ENCODE measurements at regions not wholly inside any gene's neighbourhood (a gene's known extent, or its start where the extent isn't known, plus 50 kb on each side); places are given as distances from the start of the nearest gene placed in this dataset.

DNA sequence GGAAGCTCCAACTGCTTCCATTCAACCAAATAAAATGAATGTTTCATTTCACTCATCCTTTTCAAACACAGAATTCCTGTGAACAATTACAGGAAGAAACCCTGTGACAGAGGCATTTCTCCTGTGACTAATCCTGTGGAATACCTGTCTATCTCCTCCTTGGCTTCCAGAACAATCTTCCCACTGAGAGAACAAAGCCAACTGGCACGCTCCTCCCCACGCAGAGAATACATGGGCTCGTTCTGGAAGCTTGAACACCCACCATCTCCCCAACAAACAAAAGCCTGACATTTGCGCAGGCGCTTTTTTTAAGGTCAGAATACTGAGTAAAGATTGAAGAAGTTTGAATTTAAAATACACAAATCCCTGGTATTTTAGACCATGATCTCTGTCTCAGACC lies 104.7 kb upstream of the SLC66A3 start:
- no peak for DNase-seq

DNA sequence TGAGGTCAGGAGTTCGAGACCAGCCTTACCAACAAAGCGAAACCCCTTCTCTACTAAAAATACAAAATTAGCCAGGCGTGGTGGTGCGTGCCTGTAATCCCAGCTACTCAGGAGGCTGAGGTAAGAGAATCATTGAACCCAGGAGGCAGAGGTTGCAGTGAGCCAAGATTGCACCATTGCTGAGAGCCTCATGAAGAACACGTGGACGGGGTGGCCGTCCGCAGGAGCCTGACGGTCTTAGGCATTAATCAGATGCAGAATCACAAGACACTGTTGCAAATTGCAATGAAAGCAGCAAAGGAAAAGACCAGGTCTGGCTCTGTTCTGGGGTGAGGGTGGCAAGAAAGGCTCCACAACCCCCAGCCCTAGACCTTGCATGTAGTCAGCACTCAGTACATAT lies 104.0 kb upstream of the SLC66A3 start:
- DNase-seq, result no peak

DNA sequence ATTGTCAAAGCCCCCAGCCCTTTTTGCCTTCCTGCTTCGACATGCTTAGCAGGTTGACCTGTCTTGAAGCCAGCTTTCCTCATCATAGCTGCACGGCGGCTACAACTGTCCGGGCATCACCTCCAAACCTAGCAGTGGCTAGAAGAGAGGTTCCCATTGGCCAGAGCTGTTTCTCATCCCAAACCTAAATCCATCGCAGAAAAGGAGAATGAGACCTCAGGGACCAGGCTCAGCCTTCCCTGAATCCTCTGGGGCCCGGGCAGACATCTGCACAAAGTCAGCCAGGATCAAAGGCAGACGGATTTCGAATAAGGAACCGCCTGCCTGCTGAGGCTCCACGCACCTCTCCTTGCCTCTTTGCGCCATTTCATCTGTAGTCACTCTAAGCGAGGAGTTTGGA lies 101.7 kb upstream of the SLC66A3 start:
- no peak for DNase-seq

DNA sequence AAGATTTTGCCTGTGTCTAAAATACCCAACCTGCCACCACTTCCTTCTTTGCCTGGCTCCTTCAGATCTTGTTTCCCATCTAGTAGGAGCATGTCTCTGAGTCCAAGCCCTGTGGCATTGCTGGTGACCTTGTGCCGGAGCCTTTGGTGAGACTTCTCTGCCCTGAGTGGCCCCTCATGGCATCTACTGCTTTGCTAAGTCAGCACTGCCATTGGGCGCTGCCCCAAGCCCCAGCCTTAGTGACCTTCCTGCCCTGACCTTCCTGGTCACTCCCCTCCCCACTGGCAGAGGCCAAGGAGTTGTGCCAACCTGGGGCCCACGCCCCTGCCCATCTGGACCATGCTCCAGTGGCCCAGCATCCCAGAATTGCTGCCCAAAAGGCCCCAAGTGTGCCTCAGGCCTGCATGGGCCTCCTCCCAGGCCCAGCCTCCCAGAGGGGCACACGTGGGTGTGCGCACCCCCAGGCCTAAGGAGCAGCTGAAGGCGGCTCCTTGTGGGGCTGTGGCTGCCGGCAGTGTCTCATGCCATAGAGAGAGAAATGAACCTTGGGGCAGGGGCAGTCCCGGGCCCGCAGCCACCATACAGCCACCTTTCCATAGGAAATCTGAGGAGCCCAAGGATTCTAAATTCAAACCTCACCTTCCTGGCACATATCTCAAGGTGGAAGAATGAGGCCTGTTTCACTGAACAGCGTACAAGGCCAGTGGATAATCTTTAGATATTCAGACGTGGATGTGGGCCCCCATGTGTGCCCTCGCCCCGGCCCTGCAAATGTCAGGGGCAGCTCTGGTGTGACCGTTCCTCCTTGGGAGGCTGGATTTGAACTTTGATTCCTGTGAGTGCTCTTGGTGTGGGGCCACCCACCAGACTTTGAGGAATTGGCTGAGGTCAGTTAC lies 100.2 kb upstream of the SLC66A3 start:
- DNase-seq, result no peak

DNA sequence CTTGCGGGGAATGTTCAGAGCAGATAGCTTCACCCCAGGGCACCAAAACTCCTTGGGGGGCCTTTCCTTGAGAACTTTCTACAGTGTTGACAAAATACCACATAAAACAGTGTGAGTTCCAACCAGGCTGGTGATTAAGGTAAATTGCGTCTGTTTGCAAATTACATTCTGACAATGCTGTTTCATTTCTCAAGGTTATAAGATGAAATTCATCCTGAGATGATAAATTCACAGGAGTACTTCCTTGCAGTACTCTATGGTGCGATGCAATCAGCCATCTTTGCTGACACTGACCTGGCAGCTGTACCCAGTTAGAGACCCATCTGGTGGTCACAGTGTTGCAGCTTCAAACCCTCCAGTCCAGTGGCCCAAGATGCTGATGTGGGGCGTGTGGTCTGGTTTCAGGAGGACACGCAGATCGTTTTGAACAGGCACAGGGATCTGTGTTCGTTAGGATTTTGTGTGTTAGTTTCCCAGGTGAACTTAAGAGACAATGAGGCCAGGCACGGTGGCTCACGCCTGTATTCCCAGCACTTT lies 99.5 kb upstream of the SLC66A3 start:
- no peak for DNase-seq

DNA sequence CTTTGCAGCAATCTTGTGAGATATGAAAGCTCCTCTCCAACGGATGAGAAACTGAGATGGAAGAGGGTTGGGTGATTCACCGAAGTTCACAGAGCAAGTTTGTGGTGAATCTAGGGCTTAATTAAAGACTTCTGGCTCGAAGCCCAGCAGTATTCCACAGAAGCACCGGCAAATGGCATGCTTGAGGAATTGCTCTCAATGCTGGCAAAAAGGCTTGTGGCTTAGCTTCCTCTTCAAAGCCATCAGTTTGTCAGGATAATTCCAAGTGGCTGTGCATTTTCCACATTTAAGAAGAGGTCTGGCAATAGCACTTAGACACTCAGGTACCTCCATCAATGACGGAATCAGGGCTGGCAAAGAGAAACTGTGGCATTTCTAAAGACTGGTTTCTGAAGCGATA lies 98.7 kb upstream of the SLC66A3 start:
- no peak for DNase-seq

DNA sequence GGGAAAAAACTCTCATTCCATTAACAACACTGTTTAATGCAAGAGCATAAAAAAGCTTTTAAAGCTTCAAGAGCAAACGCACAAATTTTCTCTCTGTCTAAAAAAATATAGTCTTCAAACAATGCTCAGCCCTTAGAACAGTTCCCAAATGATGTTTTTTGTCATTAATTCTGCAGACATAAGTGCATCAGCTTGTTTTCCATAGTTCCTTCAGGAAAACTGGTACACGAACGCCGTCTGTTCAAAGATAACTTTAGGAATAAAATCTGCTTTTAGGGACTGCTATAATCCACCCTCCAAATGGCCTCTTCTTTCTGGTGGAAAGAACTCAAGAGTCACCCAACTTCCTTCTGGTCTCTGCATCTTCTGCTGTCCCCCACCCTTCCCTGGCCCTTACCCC lies 98.2 kb upstream of the SLC66A3 start:
- DNase-seq, result no peak

DNA sequence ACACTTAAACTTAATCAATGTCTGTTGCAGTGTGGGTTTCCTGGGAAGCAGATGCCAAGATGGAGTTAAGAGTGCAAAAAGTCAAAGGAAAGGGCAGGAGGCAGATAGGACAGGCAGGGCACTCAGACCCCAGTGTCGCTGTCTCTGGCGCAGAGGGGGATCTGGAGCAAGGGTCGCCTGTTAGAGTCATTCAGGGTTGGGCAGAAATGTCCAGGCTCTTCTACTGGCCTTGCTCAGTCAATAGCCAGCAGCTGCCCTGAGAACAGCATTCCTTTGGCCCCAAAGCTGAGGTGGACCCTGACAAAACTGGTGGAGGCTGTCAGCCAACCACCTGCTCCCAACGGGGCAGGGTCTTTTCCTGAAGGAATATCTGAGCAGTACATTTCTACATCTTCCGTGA lies 97.1 kb upstream of the SLC66A3 start:
- DNase-seq, result no peak

DNA sequence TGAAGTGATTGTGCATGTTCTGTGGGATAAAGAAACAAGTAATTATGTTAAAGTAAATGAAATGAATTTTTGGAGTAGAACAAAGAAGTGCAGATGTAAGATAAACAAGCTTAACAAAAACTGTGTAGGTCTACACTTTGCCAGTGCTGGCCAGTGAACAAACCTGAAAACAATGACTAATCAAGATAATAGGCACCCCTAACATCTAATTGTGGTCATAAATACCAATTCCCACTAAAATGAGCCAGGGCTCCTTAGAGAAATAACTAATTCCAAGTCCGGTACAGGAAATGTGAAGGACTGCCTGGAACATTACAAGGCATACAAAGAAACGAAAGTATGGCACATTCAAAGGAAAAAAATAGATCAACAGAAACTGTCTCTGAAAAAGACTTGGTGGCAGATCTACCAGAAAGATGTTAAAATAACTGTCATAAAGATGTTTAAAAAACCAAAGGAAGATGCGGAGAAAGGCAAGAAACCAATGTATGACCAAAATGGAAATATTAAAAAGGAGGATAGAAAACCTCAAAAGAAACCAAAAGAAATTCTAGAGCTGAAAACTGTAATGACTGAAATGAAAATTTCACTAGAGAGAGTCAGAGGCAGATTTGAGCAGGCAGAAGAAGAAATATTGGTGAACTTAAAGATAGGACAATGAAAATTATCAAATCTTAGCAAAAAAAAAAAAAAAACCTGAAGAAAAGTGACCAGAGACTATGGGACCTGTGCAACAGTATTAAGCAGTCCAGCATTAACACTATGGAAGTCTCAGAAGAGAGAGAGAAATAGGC lies 94.7 kb upstream of the SLC66A3 start:
- DNase-seq, result no peak

DNA sequence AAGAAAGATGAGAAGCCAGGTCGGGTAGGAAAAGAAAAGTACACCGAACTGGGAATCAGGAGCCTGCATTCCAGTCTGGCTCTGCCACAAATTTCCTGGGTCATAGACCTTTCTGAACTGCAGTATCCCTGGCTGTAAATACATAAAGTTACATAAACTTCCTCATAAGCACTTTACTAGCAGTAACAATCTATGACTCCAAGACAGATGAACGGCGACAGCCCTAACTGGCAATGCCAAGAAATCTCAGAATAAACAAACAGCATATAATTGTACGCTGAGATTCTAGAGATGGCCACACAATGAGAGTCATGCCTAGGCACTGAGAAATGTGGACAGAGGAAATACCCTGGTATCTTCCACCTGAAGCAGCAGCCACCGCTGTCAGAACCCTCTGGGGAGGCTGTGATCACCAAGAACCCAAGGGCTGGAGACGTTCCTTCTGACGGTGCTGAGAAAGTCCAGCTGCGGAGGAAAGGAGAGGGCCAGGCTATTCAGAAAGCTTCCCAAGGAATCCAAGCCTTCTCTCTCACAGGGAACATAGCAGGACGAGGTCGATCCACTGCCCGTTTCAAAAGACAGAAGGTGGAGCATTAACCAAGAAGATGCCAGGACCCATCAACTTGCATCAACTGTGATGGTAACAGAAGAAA lies 89.3 kb upstream of the SLC66A3 start:
- no peak for DNase-seq

DNA sequence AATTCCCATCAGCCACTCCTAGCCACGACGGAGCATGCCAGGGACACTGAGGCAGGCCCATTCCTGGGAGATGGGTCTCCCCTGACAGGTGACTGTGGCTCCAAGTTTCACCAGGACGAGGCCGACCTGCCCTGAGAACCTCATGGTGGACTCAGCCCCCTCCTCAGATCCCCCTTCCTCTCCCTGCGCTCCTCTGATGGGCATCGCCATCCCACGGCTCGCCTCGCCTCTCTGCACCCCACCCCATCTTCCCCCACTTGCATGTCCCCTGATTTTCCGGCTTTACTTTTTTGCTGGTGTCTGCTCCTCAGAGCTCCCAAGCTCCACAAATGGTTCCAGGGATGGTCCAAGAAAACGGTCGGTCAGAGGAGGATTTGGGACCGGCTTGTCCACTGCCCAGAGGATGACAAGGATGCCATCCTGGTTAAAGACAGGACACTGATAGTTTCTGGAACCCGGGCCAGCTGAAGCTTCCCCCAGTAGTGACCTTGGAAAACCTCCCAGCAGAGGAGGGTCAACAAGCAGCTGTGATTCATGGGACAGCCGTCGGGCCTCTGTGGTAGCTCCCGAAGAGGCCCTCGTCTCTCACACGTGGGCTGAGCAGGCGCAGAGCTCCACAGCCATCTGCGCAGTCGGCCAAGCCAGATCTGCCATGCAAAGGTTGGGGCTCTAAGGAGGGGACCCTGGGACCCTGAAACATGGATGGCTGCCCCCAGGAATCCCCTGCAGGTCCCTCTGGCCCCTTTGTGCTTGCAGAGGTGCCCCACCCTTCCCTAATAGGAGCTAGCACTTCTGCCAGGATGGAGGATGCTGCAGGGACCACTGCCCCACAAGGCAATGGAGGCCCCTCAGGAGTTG lies 87.8 kb upstream of the SLC66A3 start:
- no peak for DNase-seq

DNA sequence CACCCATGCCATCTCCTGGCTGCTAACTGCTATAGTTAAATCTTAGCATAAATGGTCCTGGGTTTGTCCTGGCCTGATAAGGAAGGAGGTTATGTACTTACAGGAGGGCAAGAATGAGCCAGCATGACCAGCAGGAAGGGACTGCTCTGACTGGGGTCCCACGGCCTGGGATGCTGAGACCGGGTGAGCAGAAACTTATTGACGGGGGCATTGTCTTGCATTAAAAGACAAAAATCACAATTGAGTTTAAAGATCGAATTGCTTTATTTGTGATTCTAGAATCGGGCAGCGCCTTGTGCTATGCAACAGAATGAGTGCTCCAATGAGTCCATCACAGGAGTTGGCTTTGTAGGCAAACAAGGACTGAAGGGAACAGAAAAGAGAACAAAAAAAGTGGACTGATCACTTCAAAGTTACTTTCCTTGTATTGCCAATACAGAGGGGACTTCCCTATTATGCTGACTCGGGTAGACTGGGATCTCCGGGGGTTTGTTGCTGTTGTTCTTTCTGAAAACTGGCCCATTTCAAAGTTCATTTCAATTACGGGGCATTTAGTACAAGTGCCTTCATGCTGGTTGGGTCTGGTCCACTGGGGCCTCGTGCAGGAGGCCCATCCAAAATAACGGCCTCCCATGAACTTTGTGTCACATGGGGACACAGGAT lies 87.1 kb upstream of the SLC66A3 start:
- DNase-seq, result no peak

DNA sequence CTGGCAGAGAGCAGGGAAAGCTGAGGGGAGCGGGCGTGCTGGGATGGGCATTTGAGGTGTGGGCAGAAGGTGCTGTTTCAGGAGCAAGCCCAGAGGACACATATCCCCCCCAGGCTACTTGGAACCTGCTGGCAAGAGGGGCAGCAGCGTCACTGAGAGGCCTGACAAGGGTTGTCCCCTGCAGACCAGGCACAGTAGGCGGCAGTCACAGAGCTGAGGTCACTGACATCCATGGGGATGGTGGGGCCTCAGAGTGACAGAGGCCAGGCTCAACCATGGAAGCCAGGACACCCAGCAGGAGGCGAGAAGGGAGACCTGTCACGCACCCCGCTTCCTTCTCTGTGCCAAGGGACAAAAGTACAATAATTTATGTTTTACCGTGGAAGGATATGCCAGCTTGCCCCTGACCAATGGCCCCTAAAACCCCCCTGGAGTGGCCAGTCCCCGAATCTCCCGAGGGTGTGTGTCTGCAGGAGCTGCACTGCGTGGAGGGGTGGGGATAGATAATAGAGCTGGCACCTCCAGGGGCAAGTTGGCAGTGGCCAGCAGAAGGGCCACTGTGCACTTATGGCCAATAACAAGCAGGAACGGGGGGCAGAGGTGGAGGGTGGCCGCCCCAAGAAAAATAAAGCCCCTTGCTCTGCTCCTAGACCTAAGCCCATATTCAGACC lies 86.3 kb upstream of the SLC66A3 start:
- DNase-seq, result no peak

DNA sequence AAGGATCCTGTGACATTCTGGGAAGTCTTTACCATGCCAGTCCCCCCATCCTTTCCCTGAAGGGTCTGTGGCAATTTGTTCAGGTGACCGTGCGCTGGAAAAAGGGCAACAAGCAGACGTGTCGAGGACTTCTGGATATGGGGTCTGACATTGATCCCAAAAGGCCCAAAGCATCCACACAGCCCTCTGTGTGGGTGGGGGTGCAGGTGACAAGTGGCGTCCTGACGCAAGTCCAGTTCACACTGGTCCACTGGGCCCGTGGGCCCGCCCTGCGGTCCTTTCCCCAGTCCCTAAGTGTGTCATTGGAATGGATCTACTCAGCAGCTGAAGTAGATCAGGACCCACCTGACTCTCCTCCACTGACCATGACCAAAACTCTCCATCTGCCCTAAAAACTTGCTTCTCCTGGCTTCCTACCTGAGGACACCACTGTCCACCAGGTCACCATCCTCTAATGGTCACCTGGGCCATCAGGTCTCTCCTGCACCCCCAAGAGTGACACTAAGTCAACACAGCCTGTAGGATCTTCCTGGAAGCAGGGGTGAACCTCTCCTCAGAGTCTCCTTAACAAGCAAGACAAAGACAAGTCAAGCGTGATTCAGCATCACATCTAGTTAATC lies 85.6 kb upstream of the SLC66A3 start:
- DNase-seq, result no peak

DNA sequence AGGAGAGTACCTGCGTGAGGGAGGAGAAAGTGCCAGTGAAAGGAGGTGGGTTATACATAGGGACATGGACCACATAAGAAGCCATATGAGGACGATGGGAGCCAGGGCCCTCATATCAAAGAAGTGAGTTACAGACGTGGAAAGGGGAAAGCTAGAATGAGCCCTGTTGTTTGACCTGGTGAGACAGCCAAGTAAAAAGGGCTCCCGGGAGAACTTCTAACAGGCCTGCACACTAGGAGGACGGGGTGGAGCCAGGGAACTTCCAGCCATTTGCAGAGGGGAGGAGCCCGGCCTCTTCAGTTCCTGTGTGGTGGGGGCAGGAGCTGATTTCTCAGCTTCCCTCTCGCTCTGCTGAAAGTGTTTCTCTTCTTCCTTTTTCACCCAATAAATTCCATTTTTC lies 84.1 kb upstream of the SLC66A3 start:
- no peak for DNase-seq

DNA sequence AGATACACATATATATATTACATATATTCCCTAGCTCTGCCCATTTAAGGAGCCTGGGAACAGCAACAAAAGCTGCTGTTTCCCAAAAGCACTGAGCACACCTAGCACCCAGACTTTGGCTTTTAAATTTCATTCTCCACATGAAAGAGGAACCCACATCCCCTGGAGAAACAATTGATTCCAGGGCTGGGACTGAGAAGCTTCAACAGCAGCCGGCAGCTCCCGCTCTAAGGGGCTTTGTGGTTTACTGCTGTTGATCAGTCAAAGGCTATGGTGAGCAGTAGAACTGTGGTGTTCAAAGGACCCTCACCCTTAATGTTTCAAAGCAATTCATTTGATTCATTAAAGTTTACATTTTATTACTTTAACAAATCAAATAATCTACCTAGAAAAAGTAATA lies 83.3 kb upstream of the SLC66A3 start:
- no peak for DNase-seq

DNA sequence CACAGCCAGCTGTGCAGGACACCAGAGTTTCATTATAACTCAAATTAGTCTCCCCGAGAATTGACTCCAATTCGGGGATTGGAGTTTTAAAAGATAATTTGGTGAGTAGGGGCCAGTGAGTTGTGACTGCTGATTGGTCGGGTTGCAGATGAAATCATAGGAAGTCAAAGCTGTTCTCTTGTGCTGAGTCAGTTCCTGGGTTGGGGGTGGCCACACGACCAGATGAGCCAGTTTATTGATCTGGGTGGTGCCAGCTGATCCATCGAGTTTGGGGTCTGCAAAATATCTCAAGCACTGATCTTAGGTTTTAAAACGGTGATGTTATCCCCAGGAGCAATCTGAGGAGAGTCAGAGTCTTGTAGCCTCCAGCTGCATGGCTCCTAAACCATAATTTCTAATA lies 82.7 kb upstream of the SLC66A3 start:
- DNase-seq, result no peak

DNA sequence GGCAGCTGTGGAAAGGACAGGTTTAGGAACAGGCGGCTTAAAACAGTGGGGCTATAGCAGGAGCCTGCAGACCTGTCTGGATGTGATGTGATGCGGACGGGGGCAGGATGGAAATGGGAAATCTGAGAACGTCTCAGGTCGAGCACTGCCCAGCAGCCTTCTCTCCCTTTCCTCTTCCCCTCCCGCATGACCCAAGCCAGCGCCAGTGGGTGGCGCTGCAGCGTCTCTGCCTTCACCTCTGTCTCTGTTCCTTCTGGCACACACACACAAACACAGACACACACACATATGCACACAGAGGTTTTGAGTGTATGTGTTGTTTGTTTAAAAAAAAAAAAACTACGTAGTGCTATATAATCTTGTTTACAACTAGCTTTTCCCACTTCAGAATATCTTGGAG lies 82.0 kb upstream of the SLC66A3 start:
- peak; percentile 33 to 45 for DNase-seq

DNA sequence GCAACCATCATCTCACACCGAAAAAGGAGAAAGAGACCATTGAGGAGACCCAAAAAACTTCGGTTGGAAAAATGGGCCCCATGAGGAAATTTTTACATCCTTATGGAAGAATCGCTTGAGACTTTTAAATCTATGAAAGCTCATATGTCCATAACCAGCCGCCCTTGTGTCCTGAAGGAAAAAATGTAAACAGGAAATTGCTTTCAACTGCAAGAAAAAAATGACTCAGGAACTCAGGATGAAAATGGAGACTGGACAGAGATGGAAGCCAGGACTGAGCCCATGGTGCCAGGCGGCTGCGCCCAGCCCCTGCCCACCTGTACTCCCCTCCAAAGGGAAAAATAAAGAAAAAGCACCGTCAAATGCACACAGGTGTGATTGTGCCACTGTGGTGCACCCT lies 81.5 kb upstream of the SLC66A3 start:
- no peak for DNase-seq

DNA sequence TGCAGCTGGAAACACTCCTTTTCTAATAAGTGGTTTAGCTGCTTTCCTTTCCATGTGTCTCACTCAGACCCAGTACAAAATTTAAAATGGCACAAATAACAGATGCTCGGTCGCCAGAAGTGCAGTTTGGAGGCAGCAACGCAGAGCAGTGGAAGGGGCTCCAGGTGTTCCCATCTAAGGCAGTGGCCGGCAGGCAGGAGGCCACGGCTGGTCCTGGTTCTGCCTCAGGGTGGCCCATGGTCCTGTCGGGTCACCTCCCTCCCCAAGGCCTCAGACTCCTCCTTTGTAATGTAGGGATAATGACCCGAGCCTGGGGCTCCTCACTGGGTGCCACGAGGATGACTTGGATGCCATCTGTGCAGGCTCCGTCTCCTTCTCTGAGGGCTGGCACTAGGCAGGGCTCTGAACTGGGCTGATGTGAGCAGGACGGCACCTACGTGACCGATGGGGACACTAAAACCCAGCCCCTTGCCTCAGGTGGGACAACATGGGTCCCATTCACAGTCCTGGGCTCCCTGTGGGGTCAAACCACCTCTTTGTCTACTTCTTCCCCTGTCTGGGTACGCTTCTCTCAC lies 80.9 kb upstream of the SLC66A3 start:
- DNase-seq, result no peak

DNA sequence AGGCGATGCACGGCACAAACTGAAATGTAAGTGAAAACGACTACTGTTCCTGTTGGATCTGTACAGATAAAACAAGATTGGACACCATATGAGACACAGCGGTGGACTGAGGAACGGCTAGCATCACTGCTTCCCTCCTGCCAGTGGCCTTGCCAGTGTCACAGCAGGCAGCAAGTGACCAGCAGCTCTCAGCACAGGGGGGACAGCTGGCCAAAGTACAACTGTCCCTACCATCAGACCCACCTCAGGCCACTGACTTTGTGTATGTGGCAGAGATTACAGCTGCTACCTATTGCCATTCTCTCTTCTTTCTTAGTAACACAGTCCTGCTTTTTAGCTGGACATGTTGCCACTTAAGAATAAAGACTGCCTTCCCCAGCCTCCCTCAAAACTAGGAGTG lies 80.0 kb upstream of the SLC66A3 start:
- DNase-seq, result no peak
